GM12878 (cell line): ENCODE measurements at regions not wholly inside any gene's neighbourhood (a gene's known extent, or its start where the extent isn't known, plus 50 kb on each side); places are given as distances from the start of the nearest gene placed in this dataset.

Experiments
- ATAC-seq: fragments of 200-7000 bp; cut with Tn5 transposase; 3 replicates; pipeline ENCODE4 v1.9.1; 2020; ENCODE audit warnings: mild to moderate bottlenecking, moderate library complexity
- BruUV-seq: library from RNA; stranded (reverse); fragments of 400-500 nt; replicated peaks from 2 replicates; lab custom pipeline; 2021; lab: Mats Ljungman, UMichigan
- CTCF ChIA-PET: fragments of 300-600 bp; sonication (Branson Sonifier 250); formaldehyde crosslinking; extraction: SDS; loops from one replicate; lab custom pipeline; 2021; ENCODE audit warnings: inconsistent platforms; lab: Yijun Ruan, JAX
- POLR2A ChIA-PET: fragments of 350-600 bp; formaldehyde crosslinking; extraction: SDS; loops from one replicate; lab custom pipeline; 2021; ENCODE audit warnings: inconsistent platforms; lab: Charles Lee
- RAD21 ChIA-PET: fragments of 300-600 bp; sonication (Branson Sonifier 250); formaldehyde crosslinking; loops from one replicate; lab custom pipeline; 2023; ENCODE audit warnings: antibody characterized with exemption; ENCODE audit not compliant: unreplicated experiment; lab: Charles Lee
- SMC1A ChIA-PET: fragments of 300-600 bp; sonication (Branson Sonifier 250); formaldehyde crosslinking; loops from one replicate; lab custom pipeline; 2023; ENCODE audit not compliant: unreplicated experiment, uncharacterized antibody; lab: Charles Lee
- DNase-seq: peaks from one replicate; pipeline ENCODE4 v3.0.0-alpha.2; 2011; ENCODE audit warnings: low read depth, low spot score
- FAIRE-seq: peaks from 3 replicates; lab custom pipeline; 2011; peaks lifted over from hg19 to GRCh38; lab: Jason Lieb, UNC
- H2AFZ ChIP-seq: 2 replicates; pipeline ENCODE4 v1.6.0; 2011; ENCODE audit warnings: low read depth, low read length, control low read depth; ENCODE audit not compliant: control insufficient read depth
- H3K27ac ChIP-seq: 2 replicates; pipeline ENCODE4 v1.5.1; 2011; ENCODE audit warnings: control low read depth; ENCODE audit not compliant: control insufficient read depth, insufficient read depth
- H3K27me3 ChIP-seq, 2 experiments: replicated peaks in 1 of 2; 2 replicates each; pipeline versions ENCODE4 v1.6.0 to v1.6.1; 2011; ENCODE audit warnings: low read length in 1 of 2; ENCODE audit not compliant: control insufficient read depth in 2 of 2, insufficient read depth in 2 of 2
- H3K36me3 ChIP-seq, 2 experiments: 2 replicates each; pipeline ENCODE4 v1.5.1; 2011; ENCODE audit warnings: low read length in 1 of 2; ENCODE audit not compliant: control insufficient read depth in 2 of 2, insufficient read depth in 2 of 2
- H3K4me1 ChIP-seq: 2 replicates; pipeline ENCODE4 v1.6.1; 2011; ENCODE audit warnings: mild to moderate bottlenecking, low read length, moderate library complexity, mixed read lengths; ENCODE audit not compliant: control insufficient read depth, insufficient read depth
- H3K4me2 ChIP-seq: 2 replicates; pipeline ENCODE4 v1.6.0; 2011; ENCODE audit warnings: control low read depth; ENCODE audit not compliant: control insufficient read depth, insufficient read depth
- H3K4me3 ChIP-seq: fragments of 200-600 bp; sonication (generic); 2 replicates; pipeline ENCODE4 v1.5.1; 2016
- H3K79me2 ChIP-seq: 2 replicates; pipeline ENCODE4 v1.6.0; 2011; ENCODE audit warnings: low read length; ENCODE audit not compliant: control insufficient read depth, insufficient read depth
- H3K9ac ChIP-seq: 2 replicates; pipeline ENCODE4 v1.8.0; 2011; ENCODE audit warnings: low read length, control low read depth, mixed read lengths; ENCODE audit not compliant: control insufficient read depth, insufficient read depth
- H3K9me3 ChIP-seq: replicated peaks from 3 replicates; pipeline ENCODE4 v1.5.1; 2011; ENCODE audit warnings: mild to moderate bottlenecking, low read length; ENCODE audit not compliant: control insufficient read depth, insufficient read depth
- H4K20me1 ChIP-seq: 2 replicates; pipeline ENCODE4 v1.6.0; 2011; ENCODE audit not compliant: control insufficient read depth, insufficient read depth
- BACH1 ChIP-seq: fragments of 450-650 bp; IDR thresholded peaks from 2 replicates; pipeline ENCODE4 v1.6.1; 2017; ENCODE audit warnings: mild to moderate bottlenecking, borderline replicate concordance
- PML ChIP-seq: IDR thresholded peaks from 2 replicates; pipeline ENCODE4 v1.6.1; 2012; ENCODE audit warnings: low read length, inconsistent platforms
- TCF12 ChIP-seq: IDR thresholded peaks from 2 replicates; pipeline ENCODE4 v1.6.1; 2011; ENCODE audit warnings: low read depth, mild to moderate bottlenecking, low read length
- WGBS: methylation state at CpG from one replicate; pipeline ENCODE4 v1.1.6; 2016; ENCODE audit warnings: low lambda C conversion rate; ENCODE audit not compliant: insufficient replicate concordance, insufficient coverage; ENCODE audit errors: missing lambda C conversion rate; 5-methylcytosine and 5-hydroxymethylcytosine counted together
- in situ Hi-C: fragments of 300-500 bp; cut with MboI; formaldehyde crosslinking; loops from 9 replicates; pipeline ENCODE4 v1.14.3; 2018; ENCODE audit warnings: mixed read lengths
- intact Hi-C: fragments of 100-400 bp; cut with micrococcal nuclease; formaldehyde crosslinking; loops from one replicate; pipeline ENCODE4 v1.14.2; 2022; ENCODE audit not compliant: unreplicated experiment
- TF ChIP-seq, protein P1 (sequence below): fragments of 450-650 bp; IDR thresholded peaks from 2 replicates; pipeline ENCODE4 v1.6.1; 2017; ENCODE audit warnings: mild to moderate bottlenecking, moderate library complexity
- TF ChIP-seq, protein P2 (sequence below): IDR thresholded peaks from 2 replicates; pipeline ENCODE4 v1.6.1; 2012; ENCODE audit warnings: improper control_type of control experiment, low read depth, low read length; ENCODE audit not compliant: insufficient replicate concordance

DNA sequence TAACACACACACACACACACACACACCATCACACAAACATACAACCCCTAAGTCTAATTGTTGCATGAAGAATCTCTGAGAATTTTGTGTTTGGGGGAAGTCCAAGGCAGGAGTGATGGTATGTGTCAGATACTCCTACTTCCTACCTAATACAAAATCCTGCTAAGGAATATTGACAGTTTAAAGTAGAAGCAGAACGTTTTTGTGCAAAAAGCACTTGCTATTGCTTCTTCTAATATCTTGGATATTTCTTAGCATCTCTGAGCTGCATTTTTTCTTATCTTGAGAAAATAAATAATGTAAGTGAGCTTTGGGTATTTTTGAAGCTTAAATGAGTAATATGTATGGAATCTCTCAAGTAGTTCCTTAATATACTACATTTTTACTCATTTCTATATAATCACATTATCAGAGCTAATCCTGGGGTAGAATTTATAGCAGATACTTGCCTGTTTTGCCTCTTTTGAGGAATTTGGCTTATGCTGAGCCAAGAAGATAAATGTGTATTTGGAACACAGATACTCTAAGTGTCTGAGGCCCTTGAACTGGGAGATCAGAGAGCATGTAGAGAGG, 212.3 kb downstream of the DKK1 start:
- ChIA-PET CTCF (no interaction called here), RAD21 (no interaction called here)
- Histone ChIP-seq H3K4me1 (no peaks in the 10 kb centered on the region), H3K36me3 (no peaks in the 10 kb centered on the region), H3K9ac (no peak overlapping the region), H3K79me2 (no peaks in the 10 kb centered on the region), H3K4me3 (no peak overlapping the region), H4K20me1 (no peaks in the 10 kb centered on the region), H3K27ac (no peak overlapping the region), H3K4me2 (no peak overlapping the region)
- intact Hi-C loops (no loop called here), in situ Hi-C loops (no loop called here)
- WGBS, result 0% methylated on average over 1 of the region's 1 CpG
- no TSS peak for BruUV-seq
- TF ChIP-seq, protein P1, sequence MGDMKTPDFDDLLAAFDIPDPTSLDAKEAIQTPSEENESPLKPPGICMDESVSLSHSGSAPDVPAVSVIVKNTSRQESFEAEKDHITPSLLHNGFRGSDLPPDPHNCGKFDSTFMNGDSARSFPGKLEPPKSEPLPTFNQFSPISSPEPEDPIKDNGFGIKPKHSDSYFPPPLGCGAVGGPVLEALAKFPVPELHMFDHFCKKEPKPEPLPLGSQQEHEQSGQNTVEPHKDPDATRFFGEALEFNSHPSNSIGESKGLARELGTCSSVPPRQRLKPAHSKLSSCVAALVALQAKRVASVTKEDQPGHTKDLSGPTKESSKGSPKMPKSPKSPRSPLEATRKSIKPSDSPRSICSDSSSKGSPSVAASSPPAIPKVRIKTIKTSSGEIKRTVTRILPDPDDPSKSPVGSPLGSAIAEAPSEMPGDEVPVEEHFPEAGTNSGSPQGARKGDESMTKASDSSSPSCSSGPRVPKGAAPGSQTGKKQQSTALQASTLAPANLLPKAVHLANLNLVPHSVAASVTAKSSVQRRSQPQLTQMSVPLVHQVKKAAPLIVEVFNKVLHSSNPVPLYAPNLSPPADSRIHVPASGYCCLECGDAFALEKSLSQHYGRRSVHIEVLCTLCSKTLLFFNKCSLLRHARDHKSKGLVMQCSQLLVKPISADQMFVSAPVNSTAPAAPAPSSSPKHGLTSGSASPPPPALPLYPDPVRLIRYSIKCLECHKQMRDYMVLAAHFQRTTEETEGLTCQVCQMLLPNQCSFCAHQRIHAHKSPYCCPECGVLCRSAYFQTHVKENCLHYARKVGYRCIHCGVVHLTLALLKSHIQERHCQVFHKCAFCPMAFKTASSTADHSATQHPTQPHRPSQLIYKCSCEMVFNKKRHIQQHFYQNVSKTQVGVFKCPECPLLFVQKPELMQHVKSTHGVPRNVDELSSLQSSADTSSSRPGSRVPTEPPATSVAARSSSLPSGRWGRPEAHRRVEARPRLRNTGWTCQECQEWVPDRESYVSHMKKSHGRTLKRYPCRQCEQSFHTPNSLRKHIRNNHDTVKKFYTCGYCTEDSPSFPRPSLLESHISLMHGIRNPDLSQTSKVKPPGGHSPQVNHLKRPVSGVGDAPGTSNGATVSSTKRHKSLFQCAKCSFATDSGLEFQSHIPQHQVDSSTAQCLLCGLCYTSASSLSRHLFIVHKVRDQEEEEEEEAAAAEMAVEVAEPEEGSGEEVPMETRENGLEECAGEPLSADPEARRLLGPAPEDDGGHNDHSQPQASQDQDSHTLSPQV, result no peak
- TF ChIP-seq TCF12 (no peak), BACH1 (no peak), PML (no peak)
- TF ChIP-seq, protein P2, sequence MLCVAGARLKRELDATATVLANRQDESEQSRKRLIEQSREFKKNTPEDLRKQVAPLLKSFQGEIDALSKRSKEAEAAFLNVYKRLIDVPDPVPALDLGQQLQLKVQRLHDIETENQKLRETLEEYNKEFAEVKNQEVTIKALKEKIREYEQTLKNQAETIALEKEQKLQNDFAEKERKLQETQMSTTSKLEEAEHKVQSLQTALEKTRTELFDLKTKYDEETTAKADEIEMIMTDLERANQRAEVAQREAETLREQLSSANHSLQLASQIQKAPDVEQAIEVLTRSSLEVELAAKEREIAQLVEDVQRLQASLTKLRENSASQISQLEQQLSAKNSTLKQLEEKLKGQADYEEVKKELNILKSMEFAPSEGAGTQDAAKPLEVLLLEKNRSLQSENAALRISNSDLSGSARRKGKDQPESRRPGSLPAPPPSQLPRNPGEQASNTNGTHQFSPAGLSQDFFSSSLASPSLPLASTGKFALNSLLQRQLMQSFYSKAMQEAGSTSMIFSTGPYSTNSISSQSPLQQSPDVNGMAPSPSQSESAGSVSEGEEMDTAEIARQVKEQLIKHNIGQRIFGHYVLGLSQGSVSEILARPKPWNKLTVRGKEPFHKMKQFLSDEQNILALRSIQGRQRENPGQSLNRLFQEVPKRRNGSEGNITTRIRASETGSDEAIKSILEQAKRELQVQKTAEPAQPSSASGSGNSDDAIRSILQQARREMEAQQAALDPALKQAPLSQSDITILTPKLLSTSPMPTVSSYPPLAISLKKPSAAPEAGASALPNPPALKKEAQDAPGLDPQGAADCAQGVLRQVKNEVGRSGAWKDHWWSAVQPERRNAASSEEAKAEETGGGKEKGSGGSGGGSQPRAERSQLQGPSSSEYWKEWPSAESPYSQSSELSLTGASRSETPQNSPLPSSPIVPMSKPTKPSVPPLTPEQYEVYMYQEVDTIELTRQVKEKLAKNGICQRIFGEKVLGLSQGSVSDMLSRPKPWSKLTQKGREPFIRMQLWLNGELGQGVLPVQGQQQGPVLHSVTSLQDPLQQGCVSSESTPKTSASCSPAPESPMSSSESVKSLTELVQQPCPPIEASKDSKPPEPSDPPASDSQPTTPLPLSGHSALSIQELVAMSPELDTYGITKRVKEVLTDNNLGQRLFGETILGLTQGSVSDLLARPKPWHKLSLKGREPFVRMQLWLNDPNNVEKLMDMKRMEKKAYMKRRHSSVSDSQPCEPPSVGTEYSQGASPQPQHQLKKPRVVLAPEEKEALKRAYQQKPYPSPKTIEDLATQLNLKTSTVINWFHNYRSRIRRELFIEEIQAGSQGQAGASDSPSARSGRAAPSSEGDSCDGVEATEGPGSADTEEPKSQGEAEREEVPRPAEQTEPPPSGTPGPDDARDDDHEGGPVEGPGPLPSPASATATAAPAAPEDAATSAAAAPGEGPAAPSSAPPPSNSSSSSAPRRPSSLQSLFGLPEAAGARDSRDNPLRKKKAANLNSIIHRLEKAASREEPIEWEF, result no peak
- TF ChIP-seq, all 136 proteins: peak for 0
- ChIA-PET POLR2A (no interaction called here), SMC1A (no interaction called here)
- no peak overlapping the region for H2AFZ ChIP-seq
- FAIRE-seq, result no peak
- H3K9me3 ChIP-seq, result no peaks in the 10 kb centered on the region
- no peak for ATAC-seq
- DNase-seq, result no peak
- H3K27me3 ChIP-seq, result no peaks in the 10 kb centered on the region
